ENCODE measurements at regions not wholly inside any gene's neighbourhood (a gene's known extent, or its start where the extent isn't known, plus 50 kb on each side); places are given as distances from the start of the nearest gene placed in this dataset.

GRCh38 chr10:4202938-4203337, 417.9 kb upstream of the KLF6 start:
- no peak overlapping the region for H3K4me3 ChIP-seq (ENCODE audit: low read depth, low read length)
- POLR2A ChIA-PET, result no interaction called here
- CTCF ChIA-PET, result no interaction called here
- TF ChIP-seq CTCF (IDR thresholded peaks at IDR 0.05; ENCODE audit: insufficient read depth, low read length, missing control alignments), result no peak
- DNase-seq (ENCODE audit: low read depth, low spot score), result no peak

GRCh38 chr10:4201866-4202825, 417.1 kb upstream of the KLF6 start:
- ChIA-PET CTCF (no interaction called here), POLR2A (no interaction called here)
- DNase-seq (ENCODE audit: low read depth, low spot score), result no peak
- no peak for TF ChIP-seq CTCF (IDR thresholded peaks at IDR 0.05; ENCODE audit: insufficient read depth, low read length, missing control alignments)
- no peak overlapping the region for H3K4me3 ChIP-seq (ENCODE audit: low read depth, low read length)

- DNase-seq (ENCODE audit: low read depth, low spot score), result no peak
- no peak overlapping the region for H3K4me3 ChIP-seq (ENCODE audit: low read depth, low read length)
- TF ChIP-seq CTCF (IDR thresholded peaks at IDR 0.05; ENCODE audit: insufficient read depth, low read length, missing control alignments), result no peak
- POLR2A ChIA-PET, result no interaction called here
- CTCF ChIA-PET, result no interaction called here
Measured at GRCh38 chr10:4199196-4199595, 414.2 kb upstream of the KLF6 start.

GRCh38 chr10:4198216-4198615, 413.2 kb upstream of the KLF6 start:
- TF ChIP-seq CTCF (IDR thresholded peaks at IDR 0.05; ENCODE audit: insufficient read depth, low read length, missing control alignments), result no peak
- ChIA-PET CTCF (no interaction called here), POLR2A (no interaction called here)
- DNase-seq (ENCODE audit: low read depth, low spot score), result no peak
- H3K4me3 ChIP-seq (ENCODE audit: low read depth, low read length), result no peak overlapping the region

GRCh38 chr10:4197676-4198075, 412.7 kb upstream of the KLF6 start:
- ChIA-PET POLR2A (no interaction called here), CTCF (no interaction called here)
- DNase-seq (ENCODE audit: low read depth, low spot score), result no peak
- H3K4me3 ChIP-seq (ENCODE audit: low read depth, low read length), result no peak overlapping the region
- no peak for TF ChIP-seq CTCF (IDR thresholded peaks at IDR 0.05; ENCODE audit: insufficient read depth, low read length, missing control alignments)

GRCh38 chr10:4196771-4197390, 411.9 kb upstream of the KLF6 start:
- ChIA-PET CTCF (no interaction called here), POLR2A (no interaction called here)

More at GRCh38 chr10:4196771-4197390, 411.9 kb upstream of the KLF6 start:
- TF ChIP-seq CTCF (IDR thresholded peaks at IDR 0.05; ENCODE audit: insufficient read depth, low read length, missing control alignments), result no peak
- no peak overlapping the region for H3K4me3 ChIP-seq (ENCODE audit: low read depth, low read length)
- DNase-seq (ENCODE audit: low read depth, low spot score), result no peak

All from AG04449 (cell line).